Astrocyte (in vitro differentiated cells and primary cell): ENCODE measurements at regions not wholly inside any gene's neighbourhood (a gene's known extent, or its start where the extent isn't known, plus 50 kb on each side); places are given as distances from the start of the nearest gene placed in this dataset.

Source experiments
- DNase-seq: peaks from one replicate; pipeline ENCODE4 v3.0.0-alpha.2; 2010; ENCODE audit warnings: low read depth
- FAIRE-seq: peaks from 2 replicates; lab custom pipeline; 2011; peaks lifted over from hg19 to GRCh38; lab: Jason Lieb, UNC
- H2AFZ ChIP-seq: 2 replicates; pipeline ENCODE4 v1.6.0; 2012; ENCODE audit warnings: low read depth, low read length, inconsistent platforms
- H3K27ac ChIP-seq: 2 replicates; pipeline ENCODE4 v1.5.1; 2011; ENCODE audit warnings: low read depth, low read length, inconsistent platforms
- H3K27me3 ChIP-seq: 2 replicates; pipeline ENCODE4 v1.6.0; 2011; ENCODE audit warnings: low read length, inconsistent platforms; ENCODE audit not compliant: insufficient read depth
- H3K36me3 ChIP-seq: 2 replicates; pipeline ENCODE4 v1.5.1; 2011; ENCODE audit warnings: low read length, inconsistent platforms; ENCODE audit not compliant: insufficient read depth
- H3K4me1 ChIP-seq: 2 replicates; pipeline ENCODE4 v1.5.1; 2011; ENCODE audit warnings: low read length, inconsistent platforms; ENCODE audit not compliant: insufficient read depth
- H3K4me2 ChIP-seq: 2 replicates; pipeline ENCODE4 v1.6.0; 2012; ENCODE audit warnings: low read length, inconsistent platforms
- H3K4me3 ChIP-seq: 2 replicates; pipeline ENCODE4 v1.5.1; 2011; ENCODE audit warnings: low read depth, mild to moderate bottlenecking, low read length, inconsistent platforms; ENCODE audit not compliant: insufficient read depth
- H3K79me2 ChIP-seq: 2 replicates; pipeline ENCODE4 v1.6.0; 2012; ENCODE audit warnings: mild to moderate bottlenecking, low read length, inconsistent platforms; ENCODE audit not compliant: insufficient read depth
- H3K9ac ChIP-seq: 2 replicates; pipeline ENCODE4 v1.6.0; 2012; ENCODE audit warnings: mild to moderate bottlenecking, low read length, inconsistent platforms
- H3K9me3 ChIP-seq: 2 replicates; pipeline ENCODE4 v1.5.1; 2012; ENCODE audit warnings: low read depth, mild to moderate bottlenecking, low read length, inconsistent platforms; ENCODE audit not compliant: insufficient read depth
- H4K20me1 ChIP-seq: 2 replicates; pipeline ENCODE4 v1.6.0; 2012; ENCODE audit warnings: low read length, inconsistent platforms; ENCODE audit not compliant: insufficient read depth
- H3K27ac Mint-ChIP-seq: one replicate; pipeline ENCODE4 v1.8.0; 2021; ENCODE audit warnings: mild to moderate bottlenecking, mixed read lengths; ENCODE audit not compliant: unreplicated experiment
- H3K27me3 Mint-ChIP-seq: one replicate; pipeline ENCODE4 v1.8.0; 2021; ENCODE audit warnings: low read depth, mixed read lengths; ENCODE audit not compliant: unreplicated experiment
- H3K36me3 Mint-ChIP-seq: one replicate; pipeline ENCODE4 v1.8.0; 2021; ENCODE audit warnings: low read depth, mixed read lengths; ENCODE audit not compliant: unreplicated experiment
- H3K4me1 Mint-ChIP-seq: one replicate; pipeline ENCODE4 v1.8.0; 2021; ENCODE audit warnings: low read depth, mixed read lengths; ENCODE audit not compliant: unreplicated experiment
- H3K4me3 Mint-ChIP-seq: one replicate; pipeline ENCODE4 v1.8.0; 2021; ENCODE audit warnings: mild to moderate bottlenecking, moderate library complexity, mixed read lengths; ENCODE audit not compliant: unreplicated experiment
- H3K9me3 Mint-ChIP-seq: one replicate; pipeline ENCODE4 v1.8.0; 2021; ENCODE audit warnings: mild to moderate bottlenecking, mixed read lengths; ENCODE audit not compliant: unreplicated experiment
- CTCF ChIP-seq: IDR thresholded peaks from 2 replicates; pipeline ENCODE4 v1.5.1; 2011; ENCODE audit warnings: low read depth, mild to moderate bottlenecking, inconsistent platforms, low read length, moderate library complexity; ENCODE audit not compliant: insufficient read depth
- EZH2 ChIP-seq: IDR thresholded peaks from 2 replicates; pipeline ENCODE4 v1.6.1; 2012; ENCODE audit warnings: mild to moderate bottlenecking, low read length, inconsistent platforms; ENCODE audit not compliant: insufficient read depth

DNA sequence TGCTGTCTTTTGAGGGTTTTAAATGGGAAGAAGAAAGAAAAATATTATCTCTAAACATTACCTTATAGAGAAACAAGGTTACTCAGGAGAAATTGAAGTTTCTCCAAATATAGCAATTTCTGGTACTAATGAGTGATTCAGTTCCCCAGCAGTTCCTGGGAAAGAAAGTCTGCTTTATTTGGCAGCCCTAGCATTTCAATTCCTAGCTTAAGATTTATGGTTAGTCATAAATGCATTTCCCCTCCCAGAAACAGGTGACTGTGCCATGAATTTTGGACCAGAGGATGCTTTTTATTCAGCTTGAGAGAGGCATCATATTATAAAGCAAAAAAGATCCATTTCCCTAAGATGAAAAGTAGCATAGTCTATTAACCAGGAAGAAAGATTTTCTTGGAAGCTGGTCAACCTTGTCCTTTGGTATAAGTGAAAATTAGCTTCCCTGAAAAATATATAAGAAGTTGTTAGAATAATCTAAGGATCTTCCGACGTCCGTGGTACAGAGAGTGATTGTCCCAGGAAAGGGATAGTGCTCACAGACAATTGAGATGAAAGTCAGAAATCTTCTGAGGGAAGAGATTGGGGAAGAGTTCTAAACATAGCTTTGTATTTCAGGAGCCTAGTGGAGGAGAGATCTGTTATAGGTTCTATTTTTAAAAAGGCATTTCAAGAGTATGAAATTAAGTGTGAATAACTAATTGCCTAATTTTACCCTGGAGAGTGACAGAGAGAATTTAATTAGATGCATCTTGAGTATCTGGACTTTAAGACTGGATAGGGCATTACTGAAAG lies 164.9 kb downstream of the ESM1 start:
- no peaks in the 10 kb centered on the region for H3K9me3 ChIP-seq
- TF ChIP-seq CTCF (no peak), EZH2 (no peak)
- Mint-ChIP-seq H3K27ac (no peak overlapping the region), H3K4me1 (peaks cover 9% of the 10 kb centered on the region), H3K4me3 (no peak overlapping the region), H3K9me3 (peaks cover 3% of the 10 kb centered on the region), H3K36me3 (no peaks in the 10 kb centered on the region), H3K27me3 (peaks cover 3% of the 10 kb centered on the region)
- no peak overlapping the region for H2AFZ ChIP-seq
- DNase-seq (peak; percentile 76), FAIRE-seq (peak; percentile 50)
- no peaks in the 10 kb centered on the region for H3K36me3 ChIP-seq
- no peaks in the 10 kb centered on the region for H3K79me2 ChIP-seq
- no peak overlapping the region for H3K4me3 ChIP-seq
- no peak overlapping the region for H3K27ac ChIP-seq
- H3K9ac ChIP-seq, result no peak overlapping the region
- peak overlapping the region; percentile 17 for H3K4me2 ChIP-seq
- H3K27me3 ChIP-seq, result no peaks in the 10 kb centered on the region
- H3K4me1 ChIP-seq, result peaks cover 3% of the 10 kb centered on the region
- H4K20me1 ChIP-seq, result no peaks in the 10 kb centered on the region

- H2AFZ ChIP-seq, result no peak overlapping the region
- H3K4me3 ChIP-seq, result no peak overlapping the region
- peaks cover 6% of the 10 kb centered on the region for H3K4me1 ChIP-seq
- no peak for TF ChIP-seq CTCF
- no peak for TF ChIP-seq EZH2
- no peaks in the 10 kb centered on the region for H3K36me3 ChIP-seq
- peak; percentile 88 for FAIRE-seq
- no peaks in the 10 kb centered on the region for H3K27me3 ChIP-seq
- H3K27me3 Mint-ChIP-seq, result no peaks in the 10 kb centered on the region
- H3K9me3 Mint-ChIP-seq, result peaks cover 5% of the 10 kb centered on the region
- H3K27ac ChIP-seq, result peak overlapping the region; percentile 2
- H3K4me1 Mint-ChIP-seq, result peaks cover 15% of the 10 kb centered on the region
- no peak overlapping the region for H3K4me3 Mint-ChIP-seq
- no peaks in the 10 kb centered on the region for H3K9me3 ChIP-seq
- H3K79me2 ChIP-seq, result no peaks in the 10 kb centered on the region
- peak overlapping the region; percentile 75 for H3K27ac Mint-ChIP-seq
- peak; percentile 90 for DNase-seq
- H3K9ac ChIP-seq, result no peak overlapping the region
- no peaks in the 10 kb centered on the region for H3K36me3 Mint-ChIP-seq
- peak overlapping the region; percentile 2 for H3K4me2 ChIP-seq
- H4K20me1 ChIP-seq, result no peaks in the 10 kb centered on the region
Measured at GRCh38 chr5:54807421-54807820, 178.0 kb downstream of the ESM1 start.

- H3K36me3 ChIP-seq, result no peaks in the 10 kb centered on the region
- no peak overlapping the region for H2AFZ ChIP-seq
- no peaks in the 10 kb centered on the region for H3K27me3 Mint-ChIP-seq
- H3K9me3 ChIP-seq, result no peaks in the 10 kb centered on the region
- no peaks in the 10 kb centered on the region for H4K20me1 ChIP-seq
- H3K27me3 ChIP-seq, result no peaks in the 10 kb centered on the region
- H3K9ac ChIP-seq, result no peak overlapping the region
- H3K4me2 ChIP-seq, result no peak overlapping the region
- TF ChIP-seq CTCF (no peak), EZH2 (no peak)
- no peak overlapping the region for H3K4me3 Mint-ChIP-seq
- H3K9me3 Mint-ChIP-seq, result peaks cover 6% of the 10 kb centered on the region
- H3K4me1 Mint-ChIP-seq, result peaks cover 15% of the 10 kb centered on the region
- H3K36me3 Mint-ChIP-seq, result no peaks in the 10 kb centered on the region
- DNase-seq, result peak; percentile 12
- no peaks in the 10 kb centered on the region for H3K79me2 ChIP-seq
- H3K27ac Mint-ChIP-seq, result no peak overlapping the region
- no peak for FAIRE-seq
- H3K27ac ChIP-seq, result no peak overlapping the region
- peaks cover 6% of the 10 kb centered on the region for H3K4me1 ChIP-seq
- no peak overlapping the region for H3K4me3 ChIP-seq
Measured at GRCh38 chr5:54804521-54804920, 180.9 kb downstream of the ESM1 start.
